Neural progenitor cell (in vitro differentiated cells): ENCODE measurements at regions not wholly inside any gene's neighbourhood (a gene's known extent, or its start where the extent isn't known, plus 50 kb on each side); places are given as distances from the start of the nearest gene placed in this dataset.
A peak's percentile ranks its signal among the peaks of the same experiment; 100 is the strongest.

Source experiments
- DNase-seq: peaks from one replicate; pipeline ENCODE4 v3.0.0-alpha.2; 2016; ENCODE audit warnings: low spot score
- H2AFZ ChIP-seq: fragments of 200-600 bp; sonication (generic); replicated peaks from 2 replicates; pipeline ENCODE4 v1.6.1; 2016; ENCODE audit warnings: antibody characterized with exemption
- H3F3A ChIP-seq: fragments of 200-600 bp; sonication (generic); 2 replicates; pipeline ENCODE4 v1.6.1; 2016; ENCODE audit warnings: antibody characterized with exemption, low read depth
- H3K27ac ChIP-seq: fragments of 200-600 bp; sonication (generic); 2 replicates; pipeline ENCODE4 v1.5.1; 2016; ENCODE audit warnings: mild to moderate bottlenecking
- H3K27me3 ChIP-seq: fragments of 200-600 bp; sonication (generic); 2 replicates; pipeline ENCODE4 v1.6.1; 2016; ENCODE audit warnings: mild to moderate bottlenecking, moderate library complexity
- H3K36me3 ChIP-seq: fragments of 200-600 bp; sonication (generic); 2 replicates; pipeline ENCODE4 v1.5.1; 2016
- H3K4me1 ChIP-seq: fragments of 200-600 bp; sonication (generic); 2 replicates; pipeline ENCODE4 v1.6.1; 2016; ENCODE audit warnings: mixed run types
- H3K4me2 ChIP-seq: fragments of 200-600 bp; sonication (generic); 2 replicates; pipeline ENCODE4 v1.6.1; 2016
- H3K4me3 ChIP-seq: fragments of 200-600 bp; sonication (generic); 2 replicates; pipeline ENCODE4 v1.5.1; 2016
- H3K79me2 ChIP-seq: fragments of 200-600 bp; sonication (generic); 2 replicates; pipeline ENCODE4 v1.6.1; 2016; ENCODE audit warnings: low read depth
- H3K9ac ChIP-seq: fragments of 200-600 bp; sonication (generic); 2 replicates; pipeline ENCODE4 v1.6.1; 2016
- H3K9me3 ChIP-seq: fragments of 200-600 bp; sonication (generic); 2 replicates; pipeline ENCODE4 v1.5.1; 2016; ENCODE audit warnings: low read depth
- H4K20me1 ChIP-seq: fragments of 200-600 bp; sonication (generic); 2 replicates; pipeline ENCODE4 v1.6.1; 2016; ENCODE audit warnings: low read depth
- H3K27ac Mint-ChIP-seq: 3 replicates; pipeline ENCODE4 v1.8.0; 2021; ENCODE audit warnings: mixed read lengths
- H3K27me3 Mint-ChIP-seq: 2 replicates; pipeline ENCODE4 v1.8.0; 2022; ENCODE audit warnings: low read depth, mild to moderate bottlenecking, inconsistent platforms, moderate library complexity, mixed read lengths; ENCODE audit not compliant: insufficient read depth
- H3K36me3 Mint-ChIP-seq: 3 replicates; pipeline ENCODE4 v1.8.0; 2021; ENCODE audit warnings: mixed read lengths
- H3K4me1 Mint-ChIP-seq: 3 replicates; pipeline ENCODE4 v1.8.0; 2021; ENCODE audit warnings: mixed read lengths
- H3K4me3 Mint-ChIP-seq: 3 replicates; pipeline ENCODE4 v1.8.0; 2021; ENCODE audit warnings: mild to moderate bottlenecking, moderate library complexity, mixed read lengths
- H3K9me3 Mint-ChIP-seq: 3 replicates; pipeline ENCODE4 v1.8.0; 2020; ENCODE audit warnings: mixed read lengths
- EZH2 ChIP-seq: fragments of 200-600 bp; sonication (generic); IDR thresholded peaks from 2 replicates; pipeline ENCODE4 v1.6.1; 2017; ENCODE audit warnings: antibody characterized with exemption, mild to moderate bottlenecking, moderate library complexity
- EZH2phosphoT487 ChIP-seq: fragments of 200-600 bp; sonication (generic); IDR thresholded peaks from 2 replicates; pipeline ENCODE4 v1.6.1; 2017; ENCODE audit warnings: antibody characterized with exemption
- TF ChIP-seq, protein P1 (sequence below): fragments of 200-600 bp; sonication (generic); IDR thresholded peaks from 2 replicates; pipeline ENCODE4 v1.5.1; 2017; ENCODE audit warnings: antibody characterized with exemption, mild to moderate bottlenecking

GRCh38 chr6:159533568-159533967, 159.5 kb downstream of the SOD2 start:
- Histone ChIP-seq H3K9me3 (no peaks in the 10 kb centered on the region), H3K79me2 (no peaks in the 10 kb centered on the region), H3K36me3 (no peaks in the 10 kb centered on the region), H3K27ac (no peak overlapping the region), H3K4me3 (no peak overlapping the region), H3K4me2 (no peak overlapping the region), H2AFZ (no peak overlapping the region), H4K20me1 (no peaks in the 10 kb centered on the region), H3K9ac (no peak overlapping the region), H3K27me3 (peaks cover 14% of the 10 kb centered on the region), H3F3A (no peaks in the 10 kb centered on the region), H3K4me1 (no peaks in the 10 kb centered on the region)
- Mint-ChIP-seq H3K9me3 (no peaks in the 10 kb centered on the region), H3K27ac (no peak overlapping the region), H3K4me3 (no peak overlapping the region), H3K27me3 (no peaks in the 10 kb centered on the region), H3K4me1 (no peaks in the 10 kb centered on the region), H3K36me3 (no peaks in the 10 kb centered on the region)
- TF ChIP-seq EZH2phosphoT487 (no peak), EZH2 (no peak)
- TF ChIP-seq, protein P1, sequence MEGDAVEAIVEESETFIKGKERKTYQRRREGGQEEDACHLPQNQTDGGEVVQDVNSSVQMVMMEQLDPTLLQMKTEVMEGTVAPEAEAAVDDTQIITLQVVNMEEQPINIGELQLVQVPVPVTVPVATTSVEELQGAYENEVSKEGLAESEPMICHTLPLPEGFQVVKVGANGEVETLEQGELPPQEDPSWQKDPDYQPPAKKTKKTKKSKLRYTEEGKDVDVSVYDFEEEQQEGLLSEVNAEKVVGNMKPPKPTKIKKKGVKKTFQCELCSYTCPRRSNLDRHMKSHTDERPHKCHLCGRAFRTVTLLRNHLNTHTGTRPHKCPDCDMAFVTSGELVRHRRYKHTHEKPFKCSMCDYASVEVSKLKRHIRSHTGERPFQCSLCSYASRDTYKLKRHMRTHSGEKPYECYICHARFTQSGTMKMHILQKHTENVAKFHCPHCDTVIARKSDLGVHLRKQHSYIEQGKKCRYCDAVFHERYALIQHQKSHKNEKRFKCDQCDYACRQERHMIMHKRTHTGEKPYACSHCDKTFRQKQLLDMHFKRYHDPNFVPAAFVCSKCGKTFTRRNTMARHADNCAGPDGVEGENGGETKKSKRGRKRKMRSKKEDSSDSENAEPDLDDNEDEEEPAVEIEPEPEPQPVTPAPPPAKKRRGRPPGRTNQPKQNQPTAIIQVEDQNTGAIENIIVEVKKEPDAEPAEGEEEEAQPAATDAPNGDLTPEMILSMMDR: no peak
- no peak for DNase-seq

DNA sequence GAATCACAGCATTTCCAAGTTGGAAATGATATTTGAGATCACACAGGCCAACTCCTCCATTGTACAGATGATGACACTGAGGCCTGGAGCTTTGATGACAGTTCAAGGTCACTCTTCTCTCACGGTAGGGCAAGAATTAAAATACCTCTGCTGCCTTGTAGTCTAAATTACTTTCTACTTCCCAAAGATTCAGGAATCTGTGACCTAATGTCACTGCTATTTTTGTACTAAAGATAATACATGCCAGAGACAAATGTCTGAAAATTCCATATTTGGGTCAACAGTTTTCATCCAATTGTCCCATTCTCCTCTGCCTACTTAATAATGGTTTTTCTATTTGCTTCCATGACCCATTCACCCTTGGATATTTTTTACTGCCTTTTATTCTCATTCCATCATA, 160.0 kb downstream of the SOD2 start:
- no peaks in the 10 kb centered on the region for H3K79me2 ChIP-seq
- H3K4me2 ChIP-seq: no peak overlapping the region
- peaks cover 14% of the 10 kb centered on the region for H3K27me3 ChIP-seq
- DNase-seq: no peak
- H3K9me3 ChIP-seq: no peaks in the 10 kb centered on the region
- H2AFZ ChIP-seq: no peak overlapping the region
- no peaks in the 10 kb centered on the region for H3K27me3 Mint-ChIP-seq
- no peak overlapping the region for H3K4me3 Mint-ChIP-seq
- H3K27ac Mint-ChIP-seq: no peak overlapping the region
- H3K4me1 ChIP-seq: no peaks in the 10 kb centered on the region
- H3K36me3 ChIP-seq: no peaks in the 10 kb centered on the region
- no peak overlapping the region for H3K9ac ChIP-seq
- no peaks in the 10 kb centered on the region for H3K9me3 Mint-ChIP-seq
- no peak overlapping the region for H3K27ac ChIP-seq
- H3K4me3 ChIP-seq: no peak overlapping the region
- no peaks in the 10 kb centered on the region for H3K36me3 Mint-ChIP-seq
- H3K4me1 Mint-ChIP-seq: no peaks in the 10 kb centered on the region
- TF ChIP-seq EZH2 (no peak), EZH2phosphoT487 (no peak)
- TF ChIP-seq, protein P1: no peak
- no peaks in the 10 kb centered on the region for H3F3A ChIP-seq
- H4K20me1 ChIP-seq: no peaks in the 10 kb centered on the region

GRCh38 chr6:159532155-159532554, 160.9 kb downstream of the SOD2 start:
- DNase-seq: no peak

More at GRCh38 chr6:159532155-159532554, 160.9 kb downstream of the SOD2 start:
- no peak overlapping the region for H3K4me2 ChIP-seq
- H3K4me1 ChIP-seq: no peaks in the 10 kb centered on the region
- no peaks in the 10 kb centered on the region for H3K4me1 Mint-ChIP-seq
- H3K9me3 ChIP-seq: no peaks in the 10 kb centered on the region
- H3K27me3 ChIP-seq: peaks cover 13% of the 10 kb centered on the region
- H3K9me3 Mint-ChIP-seq: no peaks in the 10 kb centered on the region
- no peaks in the 10 kb centered on the region for H3K36me3 ChIP-seq
- H2AFZ ChIP-seq: no peak overlapping the region
- no peaks in the 10 kb centered on the region for H3K36me3 Mint-ChIP-seq
- H3K27me3 Mint-ChIP-seq: peaks cover 5% of the 10 kb centered on the region
- no peak overlapping the region for H3K27ac ChIP-seq
- H3F3A ChIP-seq: no peaks in the 10 kb centered on the region
- no peak overlapping the region for H3K9ac ChIP-seq
- TF ChIP-seq, protein P1: no peak
- TF ChIP-seq EZH2phosphoT487 (no peak), EZH2 (no peak)
- H3K27ac Mint-ChIP-seq: peak overlapping the region; percentile 32
- no peak overlapping the region for H3K4me3 ChIP-seq
- no peak overlapping the region for H3K4me3 Mint-ChIP-seq
- no peaks in the 10 kb centered on the region for H4K20me1 ChIP-seq
- no peaks in the 10 kb centered on the region for H3K79me2 ChIP-seq
